K562 (cell line): ENCODE measurements at regions not wholly inside any gene's neighbourhood (a gene's known extent, or its start where the extent isn't known, plus 50 kb on each side); places are given as distances from the start of the nearest gene placed in this dataset.

Experiments
- ATAC-seq: fragments of 200-7000 bp; cut with Tn5 transposase; 3 replicates; pipeline ENCODE4 v1.9.1; 2020; ENCODE audit warnings: moderate library complexity
- BruUV-seq: library from RNA; stranded (reverse); fragments of 400-500 nt; replicated peaks from 2 replicates; lab custom pipeline; 2021; lab: Mats Ljungman, UMichigan
- CTCF ChIA-PET: fragments of 300-600 bp; formaldehyde crosslinking; extraction: SDS; loops from one replicate; lab custom pipeline; 2021; ENCODE audit warnings: low intra/inter-chr PET ratio; lab: Yijun Ruan, JAX
- POLR2A ChIA-PET: fragments of 300-600, 350-650 bp; sonication (Branson Sonifier 250); formaldehyde crosslinking; extraction: SDS; loops from one replicate; lab custom pipeline; 2021; ENCODE audit warnings: antibody characterized with exemption, inconsistent platforms; lab: Yijun Ruan, JAX
- DNase-seq, 4 experiments: peaks; one replicate each; pipeline versions ENCODE4 v3.0.0 to v3.0.0-alpha.2; 2011 to 2018; ENCODE audit warnings: low spot score in 3 of 4, mixed read lengths in 3 of 4; ENCODE audit errors: extremely low read depth in 1 of 4
- FAIRE-seq: peaks from 2 replicates; lab custom pipeline; 2011; peaks lifted over from hg19 to GRCh38; lab: Jason Lieb, UNC
- H2AFZ ChIP-seq: 2 replicates; pipeline ENCODE4 v1.6.0; 2011; ENCODE audit warnings: low read depth, low read length, control low read depth, inconsistent platforms
- H3K27ac ChIP-seq: fragments of 200-600 bp; 3 replicates; pipeline ENCODE4 v1.8.0; 2011; ENCODE audit warnings: low read depth, mild to moderate bottlenecking, control low read depth, inconsistent platforms, low read length, moderate library complexity, mixed read lengths; ENCODE audit errors: extremely low read depth
- H3K27me3 ChIP-seq, 2 experiments: fragments of 300-600 bp in 1 of 2; 2 replicates in 1 of 2; 3 replicates in 1 of 2; pipeline versions ENCODE4 v1.6.0 to v1.8.0; 2011; ENCODE audit warnings: inconsistent platforms in 2 of 2, low read length in 2 of 2, mild to moderate bottlenecking in 1 of 2, mixed read lengths in 1 of 2, moderate library complexity in 1 of 2; ENCODE audit not compliant: control insufficient read depth in 2 of 2, insufficient read depth in 2 of 2
- H3K36me3 ChIP-seq: fragments of 300-600 bp; 3 replicates; pipeline ENCODE4 v1.8.0; 2011; ENCODE audit warnings: mild to moderate bottlenecking, low read length, inconsistent platforms; ENCODE audit not compliant: control insufficient read depth, insufficient read depth
- H3K4me1 ChIP-seq, 2 experiments: fragments of 200-600 bp in 1 of 2; replicated peaks in 1 of 2; 2 replicates in 1 of 2; 3 replicates in 1 of 2; pipeline versions ENCODE4 v1.5.1 to v1.8.0; 2011; ENCODE audit warnings: inconsistent platforms in 2 of 2, low read length in 2 of 2, mild to moderate bottlenecking in 1 of 2, mixed read lengths in 1 of 2, moderate library complexity in 1 of 2; ENCODE audit not compliant: control insufficient read depth in 2 of 2, insufficient read depth in 2 of 2
- H3K4me2 ChIP-seq: 2 replicates; pipeline ENCODE4 v1.6.1; 2011; ENCODE audit warnings: low read length, control low read depth, inconsistent platforms, mixed read lengths; ENCODE audit not compliant: insufficient read depth
- H3K4me3 ChIP-seq: fragments of 200-600 bp; sonication (generic), shearing (Covaris generic); 2 replicates; pipeline ENCODE4 v1.5.1; 2016; ENCODE audit warnings: control low read depth, inconsistent platforms
- H3K79me2 ChIP-seq: fragments of 200-600 bp; 3 replicates; pipeline ENCODE4 v1.8.0; 2011; ENCODE audit warnings: low read length, inconsistent platforms; ENCODE audit not compliant: control insufficient read depth, insufficient read depth
- H3K9ac ChIP-seq, 2 experiments: 2 replicates each; pipeline versions ENCODE4 v1.6.0 to v1.6.1; 2011; ENCODE audit warnings: low read depth in 2 of 2, low read length in 2 of 2, control low read depth in 1 of 2, inconsistent platforms in 1 of 2, mild to moderate bottlenecking in 1 of 2, mixed read lengths in 1 of 2; ENCODE audit not compliant: insufficient read depth in 1 of 2
- H3K9me1 ChIP-seq: one replicate; pipeline ENCODE4 v1.6.0; 2011; ENCODE audit warnings: inconsistent platforms, mild to moderate bottlenecking, low read length, moderate library complexity; ENCODE audit not compliant: control insufficient read depth, insufficient read depth
- H3K9me3 ChIP-seq: replicated peaks from 2 replicates; pipeline ENCODE4 v1.5.1; 2011; ENCODE audit warnings: low read depth, low read length, inconsistent platforms; ENCODE audit not compliant: control insufficient read depth, insufficient read depth
- H4K20me1 ChIP-seq: replicated peaks from 2 replicates; pipeline ENCODE4 v1.6.1; 2011; ENCODE audit warnings: low read length, inconsistent platforms, mixed read lengths; ENCODE audit not compliant: control insufficient read depth, insufficient read depth
- BMI1 ChIP-seq: fragments of 150-350 bp; IDR thresholded peaks from 2 replicates; pipeline ENCODE4 v1.6.1; 2014; ENCODE audit warnings: low read length
- BRD4 ChIP-seq: fragments of 200-600 bp; sonication (generic); IDR thresholded peaks from 2 replicates; pipeline ENCODE4 v1.6.1; 2017; ENCODE audit warnings: inconsistent platforms
- NCOA2 ChIP-seq, 2 experiments: fragments of 450-650 bp; IDR thresholded peaks; 2 replicates each; pipeline ENCODE4 v1.6.1; 2018; ENCODE audit warnings: mild to moderate bottlenecking in 2 of 2, moderate library complexity in 1 of 2; ENCODE audit not compliant: partially characterized antibody in 2 of 2
- WGBS: fragments of 100-300 bp; shearing (Covaris generic); methylation state at CpG from one replicate; pipeline ENCODE4 v1.1.6; 2016; ENCODE audit warnings: low coverage, mixed read lengths; ENCODE audit not compliant: insufficient coverage; ENCODE audit errors: missing lambda C conversion rate; 5-methylcytosine and 5-hydroxymethylcytosine counted together
- in situ Hi-C: fragments of 300-500 bp; cut with MboI; formaldehyde crosslinking; loops from 4 replicates; pipeline ENCODE4 v1.15.0; 2018; ENCODE audit warnings: inconsistent platforms, mixed read lengths
- intact Hi-C: fragments of 100-400 bp; cut with micrococcal nuclease; formaldehyde crosslinking; loops from 2 replicates; pipeline ENCODE4 v1.14.2; 2022
- TF ChIP-seq, protein P1 (sequence below): fragments of 200-800 bp; sonication (Bioruptor generic); IDR thresholded peaks from 2 replicates; pipeline ENCODE4 v1.6.1; 2016; ENCODE audit warnings: missing genetic modification characterization, missing compliant biosample characterization

- POLR2A ChIA-PET: interaction anchor here (1.0 kb wide), 1 partner anchor 12 kb away, joined by 3 read pairs; no protein-coding TSS in a partner anchor
- in situ Hi-C loops: no loop called here
- no peak for ATAC-seq
Observed at GRCh38 chr13:109687559-109688448, 98.6 kb downstream of the IRS2 start.

More at GRCh38 chr13:109687559-109688448, 98.6 kb downstream of the IRS2 start:
- H3K9ac ChIP-seq: no peak overlapping the region
- H3K36me3 ChIP-seq: no peaks in the 10 kb centered on the region
- no peak overlapping the region for H3K27ac ChIP-seq
- H4K20me1 ChIP-seq: no peaks in the 10 kb centered on the region
- H3K9me1 ChIP-seq: no peaks in the 10 kb centered on the region
- intact Hi-C loops: no loop called here
- no TSS peak for BruUV-seq
- H3K9me3 ChIP-seq: no peaks in the 10 kb centered on the region
- TF ChIP-seq BMI1: no peak
- TF ChIP-seq, protein P1, sequence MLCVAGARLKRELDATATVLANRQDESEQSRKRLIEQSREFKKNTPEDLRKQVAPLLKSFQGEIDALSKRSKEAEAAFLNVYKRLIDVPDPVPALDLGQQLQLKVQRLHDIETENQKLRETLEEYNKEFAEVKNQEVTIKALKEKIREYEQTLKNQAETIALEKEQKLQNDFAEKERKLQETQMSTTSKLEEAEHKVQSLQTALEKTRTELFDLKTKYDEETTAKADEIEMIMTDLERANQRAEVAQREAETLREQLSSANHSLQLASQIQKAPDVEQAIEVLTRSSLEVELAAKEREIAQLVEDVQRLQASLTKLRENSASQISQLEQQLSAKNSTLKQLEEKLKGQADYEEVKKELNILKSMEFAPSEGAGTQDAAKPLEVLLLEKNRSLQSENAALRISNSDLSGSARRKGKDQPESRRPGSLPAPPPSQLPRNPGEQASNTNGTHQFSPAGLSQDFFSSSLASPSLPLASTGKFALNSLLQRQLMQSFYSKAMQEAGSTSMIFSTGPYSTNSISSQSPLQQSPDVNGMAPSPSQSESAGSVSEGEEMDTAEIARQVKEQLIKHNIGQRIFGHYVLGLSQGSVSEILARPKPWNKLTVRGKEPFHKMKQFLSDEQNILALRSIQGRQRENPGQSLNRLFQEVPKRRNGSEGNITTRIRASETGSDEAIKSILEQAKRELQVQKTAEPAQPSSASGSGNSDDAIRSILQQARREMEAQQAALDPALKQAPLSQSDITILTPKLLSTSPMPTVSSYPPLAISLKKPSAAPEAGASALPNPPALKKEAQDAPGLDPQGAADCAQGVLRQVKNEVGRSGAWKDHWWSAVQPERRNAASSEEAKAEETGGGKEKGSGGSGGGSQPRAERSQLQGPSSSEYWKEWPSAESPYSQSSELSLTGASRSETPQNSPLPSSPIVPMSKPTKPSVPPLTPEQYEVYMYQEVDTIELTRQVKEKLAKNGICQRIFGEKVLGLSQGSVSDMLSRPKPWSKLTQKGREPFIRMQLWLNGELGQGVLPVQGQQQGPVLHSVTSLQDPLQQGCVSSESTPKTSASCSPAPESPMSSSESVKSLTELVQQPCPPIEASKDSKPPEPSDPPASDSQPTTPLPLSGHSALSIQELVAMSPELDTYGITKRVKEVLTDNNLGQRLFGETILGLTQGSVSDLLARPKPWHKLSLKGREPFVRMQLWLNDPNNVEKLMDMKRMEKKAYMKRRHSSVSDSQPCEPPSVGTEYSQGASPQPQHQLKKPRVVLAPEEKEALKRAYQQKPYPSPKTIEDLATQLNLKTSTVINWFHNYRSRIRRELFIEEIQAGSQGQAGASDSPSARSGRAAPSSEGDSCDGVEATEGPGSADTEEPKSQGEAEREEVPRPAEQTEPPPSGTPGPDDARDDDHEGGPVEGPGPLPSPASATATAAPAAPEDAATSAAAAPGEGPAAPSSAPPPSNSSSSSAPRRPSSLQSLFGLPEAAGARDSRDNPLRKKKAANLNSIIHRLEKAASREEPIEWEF (CRISPR knock-in tag): no peak
- TF ChIP-seq NCOA2 (IDR thresholded peaks at IDR 0.05; ENCODE audit: partially characterized antibody in 2 of 2): no peak
- TF ChIP-seq BRD4: no peak
- CTCF ChIA-PET: no interaction called here
- WGBS: 26% methylated on average over 12 of the region's 14 CpGs
- H3K4me2 ChIP-seq: no peak overlapping the region
- no peak for FAIRE-seq
- no peak for DNase-seq
- no peaks in the 10 kb centered on the region for H3K79me2 ChIP-seq
- H3K4me1 ChIP-seq: 0 out of 5 replicates have a peak, but pooled peaks cover 0 to 3% of the 10 kb centered on the region in 2 experiments
- peaks cover 5 to 27% of the 10 kb centered on the region in 2 experiments; a peak in 3 of 5 replicates for H3K27me3 ChIP-seq
- H2AFZ ChIP-seq: no peak overlapping the region
- H3K4me3 ChIP-seq: no peak overlapping the region
